OCI-LY3 (cell line): ENCODE measurements at regions not wholly inside any gene's neighbourhood (a gene's known extent, or its start where the extent isn't known, plus 50 kb on each side); places are given as distances from the start of the nearest gene placed in this dataset.

Experiments
- H2AFZ ChIP-seq: fragments of 200-600, 300-600 bp; shearing (Covaris generic); 2 replicates; pipeline ENCODE4 v1.6.0; 2014; ENCODE audit warnings: antibody characterized with exemption, low read depth, low read length
- H3K27ac ChIP-seq: fragments of 200-600, 300-600 bp; sonication (generic); 2 replicates; pipeline ENCODE4 v1.5.1; 2014; ENCODE audit warnings: mild to moderate bottlenecking, low read length, moderate library complexity, mixed read lengths
- H3K27me3 ChIP-seq: fragments of 200-600, 300-600 bp; sonication (generic); 2 replicates; pipeline ENCODE4 v1.6.1; 2014; ENCODE audit warnings: low read depth, low read length, mixed read lengths
- H3K36me3 ChIP-seq: fragments of 200-600, 300-600 bp; sonication (generic); replicated peaks from 2 replicates; pipeline ENCODE3; 2014; ENCODE audit warnings: low read depth, low read length, mixed read lengths
- H3K4me1 ChIP-seq: fragments of 300-600, 200-600 bp; sonication (generic); 2 replicates; pipeline ENCODE4 v1.6.1; 2014; ENCODE audit warnings: low read length, mixed read lengths
- H3K4me2 ChIP-seq: fragments of 200-600, 300-600 bp; sonication (generic); 2 replicates; pipeline ENCODE4 v1.6.1; 2014; ENCODE audit warnings: low read length, mixed read lengths
- H3K4me3 ChIP-seq: fragments of 300-600, 200-600 bp; sonication (generic); 2 replicates; pipeline ENCODE4 v1.5.1; 2014; ENCODE audit warnings: antibody characterized with exemption, mild to moderate bottlenecking, low read length, moderate library complexity
- H3K79me2 ChIP-seq: fragments of 300-600, 200-600 bp; shearing (Covaris generic); 2 replicates; pipeline ENCODE4 v1.6.1; 2014; ENCODE audit warnings: mild to moderate bottlenecking, low read length, mixed read lengths
- H3K9ac ChIP-seq: fragments of 300-600, 200-600 bp; shearing (Covaris generic); 2 replicates; pipeline ENCODE4 v1.6.0; 2014; ENCODE audit warnings: mild to moderate bottlenecking, low read length, moderate library complexity
- H3K9me3 ChIP-seq: fragments of 200-600, 300-600 bp; shearing (Covaris generic); 2 replicates; pipeline ENCODE4 v1.6.1; 2014; ENCODE audit warnings: low read length, mixed read lengths; ENCODE audit not compliant: insufficient read depth
- H4K20me1 ChIP-seq: fragments of 200-600, 300-600 bp; sonication (generic); 2 replicates; pipeline ENCODE4 v1.6.1; 2016; ENCODE audit warnings: low read length, mixed read lengths; ENCODE audit not compliant: insufficient read depth
- EZH2phosphoT487 ChIP-seq: fragments of 200-600 bp; shearing (Covaris generic); IDR thresholded peaks from 2 replicates; pipeline ENCODE4 v1.6.1; 2018; ENCODE audit warnings: antibody characterized with exemption, mixed run types, low read depth
- TF ChIP-seq, protein P1 (sequence below): fragments of 200-600, 300-600 bp; sonication (generic); IDR thresholded peaks from 2 replicates; pipeline ENCODE4 v1.5.1; 2014; ENCODE audit warnings: antibody characterized with exemption, low read length, low read depth

DNA sequence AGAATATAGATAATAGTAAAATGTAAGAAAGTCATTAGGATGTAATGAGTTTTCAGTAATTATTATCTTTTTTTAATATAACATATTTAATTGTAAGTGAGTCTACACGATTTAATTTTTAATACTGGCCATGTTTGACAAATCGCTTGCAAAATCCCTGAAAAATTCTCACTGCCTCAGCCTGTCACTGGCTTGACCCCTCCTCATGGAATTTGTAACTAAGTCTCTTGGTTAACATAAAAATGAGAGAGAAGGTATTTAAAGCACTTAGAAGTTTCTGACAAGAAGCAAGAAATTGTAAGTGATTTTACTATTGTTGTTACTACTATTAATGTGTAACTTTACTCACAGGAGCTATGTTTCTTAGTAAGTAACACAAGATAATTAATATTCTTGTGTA lies 237.9 kb upstream of the GK2 start:
- H3K27me3 ChIP-seq, result no peaks in the 10 kb centered on the region
- no peak overlapping the region for H3K4me2 ChIP-seq
- no peaks in the 10 kb centered on the region for H3K9me3 ChIP-seq
- H2AFZ ChIP-seq, result no peak overlapping the region
- H3K9ac ChIP-seq, result no peak overlapping the region
- H3K27ac ChIP-seq, result no peak overlapping the region
- no peaks in the 10 kb centered on the region for H3K79me2 ChIP-seq
- H3K4me1 ChIP-seq, result peaks cover 7% of the 10 kb centered on the region
- no peaks in the 10 kb centered on the region for H3K36me3 ChIP-seq
- no peak for TF ChIP-seq EZH2phosphoT487
- TF ChIP-seq, protein P1, sequence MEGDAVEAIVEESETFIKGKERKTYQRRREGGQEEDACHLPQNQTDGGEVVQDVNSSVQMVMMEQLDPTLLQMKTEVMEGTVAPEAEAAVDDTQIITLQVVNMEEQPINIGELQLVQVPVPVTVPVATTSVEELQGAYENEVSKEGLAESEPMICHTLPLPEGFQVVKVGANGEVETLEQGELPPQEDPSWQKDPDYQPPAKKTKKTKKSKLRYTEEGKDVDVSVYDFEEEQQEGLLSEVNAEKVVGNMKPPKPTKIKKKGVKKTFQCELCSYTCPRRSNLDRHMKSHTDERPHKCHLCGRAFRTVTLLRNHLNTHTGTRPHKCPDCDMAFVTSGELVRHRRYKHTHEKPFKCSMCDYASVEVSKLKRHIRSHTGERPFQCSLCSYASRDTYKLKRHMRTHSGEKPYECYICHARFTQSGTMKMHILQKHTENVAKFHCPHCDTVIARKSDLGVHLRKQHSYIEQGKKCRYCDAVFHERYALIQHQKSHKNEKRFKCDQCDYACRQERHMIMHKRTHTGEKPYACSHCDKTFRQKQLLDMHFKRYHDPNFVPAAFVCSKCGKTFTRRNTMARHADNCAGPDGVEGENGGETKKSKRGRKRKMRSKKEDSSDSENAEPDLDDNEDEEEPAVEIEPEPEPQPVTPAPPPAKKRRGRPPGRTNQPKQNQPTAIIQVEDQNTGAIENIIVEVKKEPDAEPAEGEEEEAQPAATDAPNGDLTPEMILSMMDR, result no peak
- H4K20me1 ChIP-seq, result no peaks in the 10 kb centered on the region
- no peak overlapping the region for H3K4me3 ChIP-seq

DNA sequence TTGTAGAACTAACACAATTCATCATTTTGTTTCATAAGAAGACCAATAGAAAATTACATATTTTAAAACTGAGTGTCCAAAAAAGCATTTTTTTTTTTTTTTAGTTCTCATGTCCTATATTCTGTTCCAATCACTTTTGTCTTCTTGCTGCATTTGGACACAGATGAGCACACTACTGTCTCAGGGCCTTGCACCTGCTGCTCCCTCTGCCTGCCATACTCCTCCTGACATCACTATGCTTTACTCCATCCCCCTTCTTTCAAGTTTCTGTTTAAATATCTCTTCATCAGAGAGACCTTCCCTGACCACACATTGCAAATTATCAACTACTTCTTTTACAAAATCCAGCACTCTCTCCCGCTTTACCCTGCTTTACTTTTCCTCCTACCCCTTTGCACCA lies 230.7 kb upstream of the GK2 start:
- Histone ChIP-seq H3K79me2 (no peaks in the 10 kb centered on the region), H3K9me3 (no peaks in the 10 kb centered on the region), H4K20me1 (no peaks in the 10 kb centered on the region), H3K36me3 (no peaks in the 10 kb centered on the region), H3K4me3 (no peak overlapping the region), H3K9ac (no peak overlapping the region), H3K27me3 (no peaks in the 10 kb centered on the region), H3K4me1 (peaks cover 19% of the 10 kb centered on the region), H3K27ac (no peak overlapping the region), H2AFZ (no peak overlapping the region), H3K4me2 (no peak overlapping the region)
- TF ChIP-seq EZH2phosphoT487, result no peak
- TF ChIP-seq, protein P1, result no peak

DNA sequence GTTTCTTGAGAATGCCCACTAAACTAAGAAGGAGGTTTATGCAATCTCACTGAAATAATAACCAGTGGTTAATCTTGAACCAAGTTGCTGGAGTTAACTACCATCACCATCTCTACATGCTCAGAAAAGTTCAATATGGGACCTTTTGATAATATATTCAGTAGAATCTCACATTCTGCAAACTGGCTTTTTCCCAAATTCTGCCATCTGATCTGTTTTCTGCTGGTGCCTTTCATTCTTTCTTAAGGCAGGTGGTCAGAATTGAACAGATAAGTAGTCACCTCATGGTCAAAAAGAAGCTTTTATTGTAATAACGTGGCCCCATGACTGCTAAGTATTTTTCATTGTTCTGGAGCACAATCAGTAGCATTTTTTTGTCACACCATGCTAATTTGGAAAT lies 229.0 kb upstream of the GK2 start:
- TF ChIP-seq EZH2phosphoT487, result no peak
- Histone ChIP-seq H3K79me2 (no peaks in the 10 kb centered on the region), H3K27ac (no peak overlapping the region), H2AFZ (no peak overlapping the region), H3K9ac (no peak overlapping the region), H3K9me3 (no peaks in the 10 kb centered on the region), H3K4me3 (no peak overlapping the region), H3K27me3 (no peaks in the 10 kb centered on the region), H3K4me1 (peaks cover 19% of the 10 kb centered on the region), H4K20me1 (no peaks in the 10 kb centered on the region), H3K36me3 (no peaks in the 10 kb centered on the region), H3K4me2 (no peak overlapping the region)

DNA sequence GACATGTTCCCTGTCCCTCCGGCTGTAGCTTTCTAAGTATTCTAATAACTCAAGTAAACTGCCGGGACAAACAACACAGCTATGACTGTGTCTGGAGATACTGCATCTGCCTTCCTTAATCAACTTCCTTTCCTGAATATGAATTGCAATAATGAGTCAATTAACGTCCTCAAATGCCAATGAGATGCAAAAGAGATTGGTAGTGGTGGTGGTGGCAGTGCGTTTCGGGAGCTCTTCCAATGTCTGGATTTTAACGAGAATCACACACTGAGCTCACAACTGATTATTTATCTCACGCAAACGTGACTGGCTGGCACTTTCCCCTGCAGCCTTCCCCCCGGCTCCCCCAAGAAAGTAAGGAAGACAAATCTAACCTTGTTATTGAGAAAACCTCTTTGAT lies 226.1 kb upstream of the GK2 start:
- no peak overlapping the region for H3K4me3 ChIP-seq
- no peak overlapping the region for H3K27ac ChIP-seq
- H3K4me1 ChIP-seq, result peaks cover 19% of the 10 kb centered on the region
- H3K9me3 ChIP-seq, result no peaks in the 10 kb centered on the region
- no peaks in the 10 kb centered on the region for H3K36me3 ChIP-seq
- no peaks in the 10 kb centered on the region for H4K20me1 ChIP-seq
- no peak overlapping the region for H3K4me2 ChIP-seq
- no peaks in the 10 kb centered on the region for H3K79me2 ChIP-seq
- H3K27me3 ChIP-seq, result no peaks in the 10 kb centered on the region
- TF ChIP-seq, protein P1, result no peak
- no peak for TF ChIP-seq EZH2phosphoT487
- H2AFZ ChIP-seq, result no peak overlapping the region
- H3K9ac ChIP-seq, result no peak overlapping the region

DNA sequence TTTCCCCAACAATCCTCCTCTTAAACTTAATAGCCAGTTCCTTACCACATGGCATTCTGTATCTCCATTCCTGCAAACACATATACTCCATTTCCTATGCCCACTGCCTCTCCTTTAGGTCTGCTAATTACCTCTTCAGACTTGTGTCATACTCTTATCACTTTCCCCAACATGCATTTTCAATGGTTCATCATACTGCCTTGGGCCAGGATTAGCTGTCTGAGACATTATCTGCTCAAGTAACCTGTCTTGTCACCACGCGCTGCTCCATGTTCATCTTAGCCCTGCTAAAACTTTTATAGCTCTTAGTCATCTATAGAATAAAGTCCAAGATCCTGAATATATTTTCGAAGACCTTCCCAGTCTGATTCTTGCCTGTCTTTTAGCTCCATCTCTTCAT lies 224.1 kb upstream of the GK2 start:
- Histone ChIP-seq H3K4me1 (peaks cover 19% of the 10 kb centered on the region), H3K36me3 (no peaks in the 10 kb centered on the region), H3K4me2 (no peak overlapping the region), H3K27ac (no peak overlapping the region), H3K79me2 (no peaks in the 10 kb centered on the region), H4K20me1 (no peaks in the 10 kb centered on the region), H2AFZ (no peak overlapping the region), H3K9ac (no peak overlapping the region), H3K27me3 (no peaks in the 10 kb centered on the region), H3K9me3 (no peaks in the 10 kb centered on the region), H3K4me3 (no peak overlapping the region)
- TF ChIP-seq EZH2phosphoT487, result no peak
- TF ChIP-seq, protein P1, result no peak
